HG03108 (cell line): ENCODE measurements at regions not wholly inside any gene's neighbourhood (a gene's known extent, or its start where the extent isn't known, plus 50 kb on each side); places are given as distances from the start of the nearest gene placed in this dataset.
"Not testable (repeated sequence)": the region's sequence is repeated elsewhere in the genome, so short reads cannot be mapped to it uniquely, and the experiment has no call there.

ENCODE experiments used
- ATAC-seq: cut with Tn5 transposase; IDR thresholded peaks from one replicate; pipeline ENCODE4 v1.9.1; 2021; ENCODE audit warnings: moderate library complexity; ENCODE audit not compliant: unreplicated experiment

- ATAC-seq, result no peak
These were observed 148.3 kb downstream of the MATN1 start for GRCh38 chr1:30575066-30575465.

DNA sequence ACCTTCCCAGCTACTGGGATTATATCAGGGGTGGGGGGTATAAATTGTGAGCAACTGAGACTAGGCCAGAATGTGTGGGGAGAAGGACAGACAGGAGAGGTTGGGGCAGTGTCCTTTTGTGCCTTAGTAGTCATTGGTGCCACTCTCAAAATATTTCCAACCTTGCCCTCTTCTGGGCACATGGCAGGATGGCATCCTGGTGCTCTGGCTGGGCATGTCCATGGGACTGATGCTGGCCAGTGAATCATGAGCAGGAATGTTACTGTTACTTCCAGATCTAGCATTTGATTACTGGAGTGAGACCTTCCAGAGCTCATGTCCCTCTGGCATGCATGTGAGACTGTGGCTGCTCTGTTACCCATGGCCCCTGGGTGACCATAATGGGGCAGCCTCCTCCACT, 151.2 kb downstream of the MATN1 start:
- ATAC-seq, result no peak

DNA sequence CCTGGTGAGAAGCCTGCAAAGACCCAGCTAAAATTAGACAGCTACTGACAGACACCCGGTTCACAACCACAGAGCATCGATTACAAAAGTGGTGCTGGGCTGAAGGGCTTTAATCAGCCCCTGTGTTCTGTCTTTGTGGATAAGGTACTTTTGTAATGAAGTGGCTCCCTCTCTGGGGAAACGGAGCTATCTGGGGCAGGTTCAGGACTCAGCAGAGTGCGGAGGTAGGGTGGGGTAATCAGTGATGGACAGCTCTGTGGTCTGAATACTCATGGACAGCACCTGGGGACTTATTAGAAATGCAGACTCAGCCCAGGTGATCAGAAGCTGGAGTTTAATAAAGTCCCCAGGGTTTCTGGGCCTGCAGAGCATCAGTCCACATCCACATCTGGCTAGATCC, 152.0 kb downstream of the MATN1 start:
- ATAC-seq, result no peak

DNA sequence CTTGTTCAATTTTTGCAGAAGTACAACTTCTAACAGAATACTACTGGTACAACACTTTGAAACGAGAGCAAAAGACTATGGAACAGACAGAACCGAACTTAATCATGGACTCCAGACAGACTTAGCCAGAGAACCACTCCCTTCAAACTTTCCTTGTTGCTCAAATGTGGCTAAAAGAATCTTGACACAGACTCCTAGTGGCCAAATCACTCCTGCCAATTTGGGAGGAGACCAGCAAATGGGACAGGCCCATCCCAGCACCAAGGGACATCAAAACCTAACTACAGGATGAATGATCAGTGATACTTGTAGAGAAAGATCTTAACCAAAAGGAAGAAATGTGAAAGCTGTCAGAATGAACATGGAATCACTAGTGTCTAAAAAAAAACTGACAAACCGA, 154.0 kb downstream of the MATN1 start:
- ATAC-seq, result no peak

GRCh38 chr1:30562559-30562958, 160.8 kb downstream of the MATN1 start:
- no peak for ATAC-seq

DNA sequence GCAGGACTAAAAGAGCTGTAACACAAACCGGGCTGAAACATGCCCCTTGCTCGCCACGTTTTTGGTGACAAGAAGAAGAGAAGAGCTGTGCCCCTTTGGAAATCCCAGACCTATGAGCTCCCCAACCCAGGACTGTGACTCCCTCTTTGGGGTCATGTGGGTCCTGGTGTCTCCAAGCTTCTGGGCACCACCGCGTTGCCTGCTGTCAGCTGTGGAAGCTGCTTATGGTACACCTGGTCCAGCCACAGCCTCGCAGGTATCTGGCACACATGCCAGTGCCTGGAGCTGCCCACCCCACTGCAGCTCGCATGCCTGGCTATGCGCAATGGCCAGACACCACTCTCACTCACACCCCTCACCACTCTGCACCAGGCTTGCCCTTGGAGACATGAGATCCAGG, 171.8 kb downstream of the MATN1 start:
- no peak for ATAC-seq

DNA sequence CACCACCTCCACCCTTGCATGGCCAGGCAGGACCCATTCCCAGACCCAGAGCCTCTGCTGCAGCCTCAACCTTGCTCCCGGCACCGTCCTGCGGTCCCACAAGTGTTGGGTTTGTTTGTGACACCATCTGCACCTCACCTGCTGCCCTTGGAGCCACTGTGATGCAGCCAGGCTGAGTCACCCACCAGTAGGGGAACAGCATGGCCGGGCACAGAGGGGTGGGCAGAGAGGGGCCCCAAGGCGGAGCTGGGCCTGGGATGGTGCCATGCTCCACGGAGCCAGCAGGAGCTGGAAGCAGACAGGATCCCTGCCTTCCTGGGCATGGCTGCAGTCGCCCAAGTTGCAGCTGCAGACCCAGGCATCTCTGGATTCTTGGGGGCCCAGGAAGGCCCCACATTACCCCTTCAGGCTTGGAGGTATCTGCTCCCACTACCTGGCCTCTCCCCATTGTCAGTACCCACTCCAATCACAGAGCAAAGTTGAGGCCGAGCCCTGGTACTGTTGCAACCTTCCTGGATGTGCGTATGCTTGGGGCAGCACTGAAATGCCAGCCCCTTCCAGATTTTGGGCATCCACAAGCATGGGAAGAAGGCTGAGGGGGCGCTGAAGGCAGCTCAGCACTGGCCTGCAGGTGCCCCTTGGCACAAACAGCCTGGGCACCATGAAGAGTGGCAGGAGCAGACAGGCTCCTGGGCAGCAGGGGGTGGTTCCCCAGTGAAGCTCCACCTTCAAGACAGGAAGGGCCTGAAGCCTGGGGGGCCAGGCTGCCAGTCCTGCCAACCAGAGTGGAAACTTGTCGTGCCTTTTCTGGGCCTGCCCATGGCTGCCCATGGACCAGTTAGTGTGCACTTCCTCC, 172.8 kb downstream of the MATN1 start:
- ATAC-seq, result no peak

GRCh38 chr1:30549872-30550271, 173.5 kb downstream of the MATN1 start:
- ATAC-seq, result not testable (repeated sequence)

DNA sequence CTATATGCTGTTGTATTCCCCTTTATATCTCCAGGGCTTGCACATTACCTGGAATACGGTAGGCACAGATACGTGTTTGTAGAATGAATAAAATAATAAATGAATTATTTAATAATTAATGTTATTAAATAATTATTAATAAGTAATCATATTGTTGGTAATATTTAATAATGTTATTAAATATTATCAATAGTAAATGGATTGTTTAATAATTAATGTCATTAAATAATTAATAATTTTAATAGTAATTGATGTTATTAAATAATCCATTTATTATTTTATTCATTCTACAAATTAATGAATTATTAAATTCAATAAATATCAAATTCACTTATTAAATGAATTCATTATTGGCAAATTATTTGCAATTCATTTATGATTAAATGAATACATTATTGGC, 175.1 kb downstream of the MATN1 start:
- no peak for ATAC-seq

- ATAC-seq, result not testable (repeated sequence)
These were observed 176.1 kb downstream of the MATN1 start for GRCh38 chr1:30547326-30547725.

DNA sequence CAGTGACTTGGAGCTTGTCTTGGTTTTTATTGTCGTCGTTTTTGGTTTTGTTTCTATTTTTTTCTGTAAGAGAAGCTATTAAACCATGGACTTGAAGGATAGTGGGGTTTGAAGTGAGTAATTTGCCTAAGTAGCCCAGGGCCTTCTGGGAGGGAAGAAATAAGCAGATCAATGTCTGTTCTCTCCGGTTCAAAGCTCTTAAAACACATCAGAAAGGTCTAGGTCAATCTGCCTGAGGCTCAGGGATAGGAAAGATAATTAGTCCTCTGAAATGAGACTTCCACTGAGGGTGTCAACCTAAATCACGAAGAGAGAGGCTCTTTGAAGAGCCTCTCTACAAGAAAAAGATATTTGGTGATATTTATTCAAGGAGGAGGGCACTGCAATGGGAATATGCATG, 178.0 kb downstream of the MATN1 start:
- ATAC-seq, result no peak

DNA sequence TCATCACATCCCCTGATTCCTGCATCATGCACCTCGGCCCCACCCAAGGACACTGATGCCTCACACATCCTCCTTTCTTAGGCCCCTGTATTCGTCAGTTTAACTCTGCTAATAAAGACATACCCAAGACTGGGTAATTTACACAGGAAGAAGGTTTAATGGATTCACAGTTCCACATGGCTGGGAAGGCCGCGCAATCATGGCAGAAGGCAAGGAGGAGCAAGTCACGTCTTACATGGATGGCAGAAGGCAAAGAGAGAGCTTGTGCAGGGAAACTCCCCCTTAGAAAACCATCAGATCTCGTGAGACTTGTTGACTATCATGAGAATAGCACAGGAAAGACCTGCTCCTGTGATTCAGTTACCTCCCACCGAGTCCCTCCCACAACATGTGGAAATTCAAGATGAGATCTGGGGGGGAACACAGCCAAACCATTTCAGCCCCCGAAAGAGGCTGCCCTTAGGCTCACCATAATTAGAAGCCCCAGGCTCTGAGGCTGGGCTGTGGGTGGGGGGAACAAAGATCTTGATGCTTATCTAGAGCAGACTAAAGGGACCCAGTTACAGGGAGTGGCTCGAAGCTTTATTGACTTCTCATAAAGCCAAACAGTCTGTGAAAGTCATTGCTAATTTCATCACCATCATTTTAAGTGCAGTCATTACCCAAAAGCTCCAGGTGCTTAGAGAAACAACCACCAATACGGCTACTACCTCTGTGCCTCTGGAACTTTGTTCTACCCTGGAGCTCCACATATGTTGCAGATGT, 181.5 kb downstream of the MATN1 start:
- ATAC-seq, result no peak

DNA sequence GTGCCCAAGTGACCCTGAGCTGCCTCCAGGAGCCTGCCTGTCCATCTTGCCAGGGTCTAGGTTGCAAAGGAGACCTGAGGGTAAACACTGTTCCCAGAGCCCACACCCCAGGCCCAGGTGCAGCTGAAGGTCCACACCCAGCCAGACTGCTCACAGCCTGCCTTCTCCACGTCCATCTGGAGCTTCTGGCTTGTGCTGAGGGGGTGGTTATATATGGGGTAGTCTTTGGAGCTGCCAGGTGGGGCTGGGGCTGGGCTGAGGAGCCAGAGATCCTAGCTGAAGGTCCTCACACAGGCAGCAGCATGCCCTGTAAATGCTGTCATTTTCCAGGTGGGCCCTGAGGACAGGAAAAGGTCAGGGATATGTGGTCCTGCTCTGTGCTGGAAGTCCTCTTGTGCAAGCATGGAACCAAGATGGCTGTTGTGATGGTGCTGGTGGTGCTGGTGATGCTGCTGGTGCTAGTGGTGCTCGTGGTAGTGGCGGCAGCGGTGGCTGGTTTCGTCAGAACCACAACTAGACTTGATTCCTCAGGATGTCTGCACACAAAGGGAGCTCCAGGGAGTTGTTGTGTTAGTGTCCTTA, 182.7 kb downstream of the MATN1 start:
- no peak for ATAC-seq

DNA sequence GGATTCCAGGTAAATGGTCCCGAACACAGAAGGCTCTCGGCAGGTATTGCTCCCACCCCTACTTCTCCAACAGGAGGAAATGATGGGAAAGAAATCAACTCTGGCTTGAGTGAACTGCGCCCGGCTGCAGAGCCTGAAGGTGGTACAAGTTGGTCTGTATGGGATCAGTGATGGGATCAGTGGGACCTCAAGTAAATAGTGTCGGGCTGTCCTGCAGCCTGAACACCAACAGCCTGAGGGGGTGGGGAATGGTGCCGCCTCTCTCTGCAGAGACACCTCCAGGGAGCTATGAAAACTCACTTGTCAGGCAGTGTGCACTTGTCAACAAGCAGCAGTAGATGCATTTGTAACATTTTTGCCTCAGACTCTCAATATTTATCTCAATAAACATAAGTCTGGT, 183.5 kb downstream of the MATN1 start:
- ATAC-seq, result no peak

- ATAC-seq, result no peak
These were observed 184.2 kb downstream of the MATN1 start for GRCh38 chr1:30538993-30539867.

DNA sequence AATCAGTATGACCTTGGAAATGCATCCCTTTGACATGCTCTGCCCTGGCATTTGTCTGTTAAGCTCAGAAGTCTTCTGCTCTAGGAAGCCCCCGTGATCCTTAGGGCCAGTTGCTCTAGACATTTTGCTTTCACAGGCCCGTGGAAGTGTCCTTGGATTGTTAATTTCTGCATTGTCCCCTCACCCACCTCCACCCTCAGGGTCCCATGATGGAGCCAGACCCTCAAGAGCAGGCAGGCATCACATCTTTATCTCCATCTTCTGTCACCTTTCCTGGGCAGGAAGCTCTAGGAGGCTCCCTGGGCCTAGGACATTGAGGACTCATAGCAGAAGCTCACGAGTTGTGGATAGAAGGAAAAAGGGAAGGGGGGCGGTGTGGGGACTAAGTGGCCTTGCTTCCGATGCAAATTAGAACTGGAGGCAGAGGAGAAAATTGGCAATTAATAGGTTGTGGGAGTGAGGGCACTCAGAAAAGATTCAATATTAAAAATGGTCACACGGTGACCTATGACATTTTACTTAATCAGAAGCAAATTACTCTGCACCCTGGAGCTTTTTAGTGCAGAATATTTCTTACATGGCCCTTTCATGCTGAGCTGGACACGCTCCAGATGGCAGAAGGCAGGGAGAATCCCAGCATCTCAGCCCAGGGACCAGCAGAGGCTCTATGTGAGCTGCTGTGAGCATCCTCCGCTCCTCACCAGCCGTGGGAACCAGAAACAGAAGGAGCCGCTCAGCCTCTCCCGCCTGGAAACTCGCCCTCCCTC, 185.0 kb downstream of the MATN1 start:
- no peak for ATAC-seq

DNA sequence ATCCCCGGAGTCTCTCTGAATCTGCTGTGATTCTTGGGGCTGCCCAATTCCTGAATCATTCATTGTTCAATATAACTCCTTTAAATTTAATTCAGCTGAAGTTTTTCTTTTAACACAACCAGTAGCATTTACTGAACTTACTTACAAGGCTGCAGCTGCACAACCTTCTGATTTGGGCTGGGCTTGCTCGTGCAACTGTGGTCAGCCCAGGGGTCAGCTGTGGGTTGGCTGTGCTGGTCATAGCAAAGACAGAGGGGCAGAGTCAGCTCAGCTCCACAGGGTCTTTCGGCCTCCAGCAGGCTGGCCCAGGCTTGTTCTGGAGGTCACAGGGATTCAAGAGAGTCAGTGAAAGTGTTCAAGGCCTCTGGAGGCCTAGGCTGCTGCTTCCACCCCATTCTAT, 186.1 kb downstream of the MATN1 start:
- no peak for ATAC-seq

DNA sequence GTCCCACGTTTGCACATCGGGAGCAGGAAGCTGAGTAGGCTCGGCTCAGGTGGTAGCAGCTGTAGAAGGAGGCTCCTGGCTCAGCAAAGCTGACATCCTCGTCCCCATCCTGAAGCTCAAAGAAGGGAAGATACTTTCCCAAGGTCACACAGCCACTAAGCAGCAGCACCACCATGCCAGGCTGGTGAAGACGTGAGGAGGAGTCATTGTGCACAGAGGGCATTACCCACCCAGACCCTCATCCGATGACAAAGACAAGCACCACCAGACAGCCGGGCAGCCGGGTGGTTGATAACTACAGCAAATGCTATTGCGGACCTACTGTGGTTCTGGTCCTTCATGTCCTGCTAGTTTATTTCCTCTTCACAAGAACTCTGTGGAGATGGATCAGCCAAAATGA, 186.9 kb downstream of the MATN1 start:
- ATAC-seq, result no peak

GRCh38 chr1:30535595-30536325, 187.6 kb downstream of the MATN1 start:
- ATAC-seq, result no peak

DNA sequence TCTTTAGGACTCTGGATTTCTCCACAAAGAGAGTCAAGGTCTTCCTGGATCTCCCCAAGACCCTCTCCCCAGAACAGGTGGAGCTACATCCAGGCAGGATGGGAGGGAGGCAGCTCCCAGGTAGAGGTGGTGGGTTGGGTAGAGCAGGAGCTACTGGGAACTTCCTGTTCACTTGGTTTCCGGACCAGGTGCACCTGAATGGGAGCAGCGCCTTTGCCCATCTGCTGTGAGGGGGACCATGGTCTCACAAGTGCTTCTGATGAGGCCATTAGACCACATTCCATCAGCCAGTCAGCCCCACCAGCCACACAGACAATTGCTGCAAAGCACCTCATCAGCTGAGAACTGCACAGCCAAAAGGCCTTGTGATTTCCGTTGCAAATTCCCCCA, 188.8 kb downstream of the MATN1 start:
- no peak for ATAC-seq
